ENCODE measurements at regions not wholly inside any gene's neighbourhood (a gene's known extent, or its start where the extent isn't known, plus 50 kb on each side); places are given as distances from the start of the nearest gene placed in this dataset.

- no peak overlapping the region for H4K8ac ChIP-seq (ENCODE audit: extremely low read depth, insufficient read depth, low read length)
- no peaks in the 10 kb centered on the region for H3K79me1 ChIP-seq (ENCODE audit: low read depth, low read length)
- H4K91ac ChIP-seq (replicated peaks; ENCODE audit: insufficient read length, low read length), result no peak overlapping the region
- no peaks in the 10 kb centered on the region for H3K9me3 ChIP-seq (ENCODE audit: insufficient read depth in 2 of 2, low read depth in 1 of 2, low read length in 1 of 2)
- ChIA-PET CTCF (ENCODE audit: partially characterized antibody) (interaction anchor here (1.2 kb wide), 1 partner anchor 11 kb away, joined by 3 read pairs; no protein-coding TSS in a partner anchor), POLR2A (ENCODE audit: partially characterized antibody) (no interaction called here)
- FAIRE-seq, result no peak
- H2AK5ac ChIP-seq (ENCODE audit: low read depth, low read length), result no peak overlapping the region
- H4K5ac ChIP-seq (ENCODE audit: insufficient read length, low read depth, low read length), result no peak overlapping the region
- no peak overlapping the region for H2BK120ac ChIP-seq (replicated peaks; ENCODE audit: low read depth, low read length)
- no peak overlapping the region for H2BK15ac ChIP-seq (ENCODE audit: low read length)
- no peak overlapping the region for H2BK20ac ChIP-seq (ENCODE audit: low read length)
- DNase-seq (ENCODE audit: low read depth in 1 of 2, low spot score in 2 of 2), result no peak
- H2BK12ac ChIP-seq (ENCODE audit: low read depth, low read length), result no peak overlapping the region
- no peak overlapping the region for H3K56ac ChIP-seq (replicated peaks; ENCODE audit: insufficient read length, low read depth, low read length)
- H4K20me1 ChIP-seq (replicated peaks in 1 of 2; ENCODE audit: control insufficient read depth in 1 of 2, insufficient read depth in 2 of 2, low read length in 2 of 2), result no peaks in the 10 kb centered on the region
- H3K14ac ChIP-seq (ENCODE audit: insufficient read length), result no peak overlapping the region
- WGBS, 2 experiments (ENCODE audit: extremely low coverage in 1 of 2, insufficient coverage in 1 of 2, insufficient read length in 1 of 2, insufficient replicate concordance in 2 of 2, low coverage in 1 of 2, low lambda C conversion rate in 2 of 2, missing lambda C conversion rate in 1 of 2), result 100% methylated on average over 1 of the region's 1 CpG; no CpG with 5 or more reads in 1 of the 2 experiments
- no peak overlapping the region for H3K23ac ChIP-seq (ENCODE audit: insufficient read length)
- no peak overlapping the region for H3K18ac ChIP-seq (ENCODE audit: extremely low read depth, low read length)
- H3K4me2 ChIP-seq (ENCODE audit: insufficient read depth in 1 of 2, low read depth in 2 of 2, low read length in 2 of 2), result no peak overlapping the region
- no peak overlapping the region for H3K4ac ChIP-seq (replicated peaks; ENCODE audit: insufficient read length, low read depth, low read length)
- no peak overlapping the region for H2BK5ac ChIP-seq (ENCODE audit: low read depth, low read length)
- no peaks in the 10 kb centered on the region for H3K79me2 ChIP-seq (ENCODE audit: control insufficient read depth in 1 of 2, insufficient read depth in 2 of 2, low read length in 2 of 2)
- 0 out of 7 replicates have a peak, but pooled peaks cover 0 to 2% (median 0%) of the 10 kb centered on the region in 4 experiments for H3K4me1 ChIP-seq (replicated peaks in 1 of 4; ENCODE audit: control insufficient read depth in 3 of 4, insufficient read depth in 4 of 4, low read length in 3 of 4)
- H3K9ac ChIP-seq (replicated peaks in 1 of 4; ENCODE audit: extremely low read depth in 1 of 4, low read depth in 3 of 4, low read length in 3 of 4), result no peak overlapping the region
- H3K36me3 ChIP-seq (ENCODE audit: control insufficient read depth in 2 of 4, insufficient read depth in 4 of 4, low read length in 3 of 4), result no peaks in the 10 kb centered on the region
- no peak overlapping the region for H3K4me3 ChIP-seq (ENCODE audit: extremely low read depth in 1 of 4, insufficient read depth in 2 of 4, low read depth in 3 of 4, low read length in 4 of 4)
- no peaks in the 10 kb centered on the region for H3K23me2 ChIP-seq (ENCODE audit: low read depth, low read length)
- no peaks in the 10 kb centered on the region for H3K27me3 ChIP-seq (replicated peaks in 1 of 4; ENCODE audit: control insufficient read depth in 3 of 4, extremely low read depth in 1 of 4, insufficient read depth in 3 of 4, low read length in 3 of 4)
- no peak overlapping the region for H3K27ac ChIP-seq (ENCODE audit: low read depth, low read length)
- no peak overlapping the region for H2AFZ ChIP-seq (ENCODE audit: low read length)
- TF ChIP-seq HDAC6 (IDR thresholded peaks at IDR 0.05; ENCODE audit: low read depth, low read length) (no peak), HDAC2 (IDR thresholded peaks at IDR 0.05; ENCODE audit: borderline replicate concordance in 1 of 2, low read depth in 2 of 2, low read length in 2 of 2) (no peak), MAFK (IDR thresholded peaks at IDR 0.05; ENCODE audit: low read depth, low read length) (no peak), JUN (IDR thresholded peaks at IDR 0.05; ENCODE audit: low read depth, low read length) (no peak), MAX (IDR thresholded peaks at IDR 0.05) (no peak), E2F6 (IDR thresholded peaks at IDR 0.05) (no peak), SAP30 (IDR thresholded peaks at IDR 0.05; ENCODE audit: insufficient read depth, insufficient replicate concordance, low read length) (no peak), ATF3 (IDR thresholded peaks at IDR 0.05; ENCODE audit: insufficient read depth, low read depth, low read length) (no peak), CEBPB (IDR thresholded peaks at IDR 0.05; ENCODE audit: low read depth, low read length) (no peak), CTCF (IDR thresholded peaks at IDR 0.05; ENCODE audit: control extremely low read depth in 1 of 3, insufficient read depth in 1 of 3, low read depth in 1 of 3, low read length in 3 of 3) (no peak)
Measured at GRCh38 chr5:89083791-89084190, 200.8 kb upstream of the MEF2C start.
